HCT116 (cell line): ENCODE measurements at regions not wholly inside any gene's neighbourhood (a gene's known extent, or its start where the extent isn't known, plus 50 kb on each side); places are given as distances from the start of the nearest gene placed in this dataset.

Experiments
- ATAC-seq: fragments of 200-7000 bp; cut with Tn5 transposase; 2 replicates; pipeline ENCODE4 v1.9.1; 2020; ENCODE audit warnings: mild to moderate bottlenecking, moderate library complexity
- BruUV-seq: library from RNA; stranded (reverse); fragments of 400-500 nt; replicated peaks from 2 replicates; lab custom pipeline; 2021; lab: Mats Ljungman, UMichigan
- CTCF ChIA-PET: fragments of 300-600 bp; sonication (Branson Sonifier 250); formaldehyde crosslinking; loops from one replicate; lab custom pipeline; 2021; ENCODE audit warnings: antibody characterized with exemption; lab: Charles Lee
- POLR2A ChIA-PET: fragments of 300-600, 350-600 bp; sonication (Branson Sonifier 250); formaldehyde crosslinking; loops from one replicate; lab custom pipeline; 2021; ENCODE audit warnings: antibody characterized with exemption; lab: Charles Lee
- RAD21 ChIA-PET, 2 experiments: fragments of 300-600 bp; sonication (Branson Sonifier 250); formaldehyde crosslinking; loops; one replicate each; lab custom pipeline; 2023; ENCODE audit warnings: low total read pairs in 2 of 2; ENCODE audit not compliant: uncharacterized antibody in 2 of 2, unreplicated experiment in 2 of 2, low non-redundant PET in 1 of 2; lab: Charles Lee
- DNase-seq: peaks from one replicate; pipeline ENCODE4 v3.0.0-alpha.2; 2010; ENCODE audit warnings: low read depth, low spot score
- H2AFZ ChIP-seq: fragments of 200-600 bp; shearing (Covaris generic), sonication (generic); 2 replicates; pipeline ENCODE4 v1.6.1; 2017; ENCODE audit warnings: low read depth, mixed run types, mixed read lengths, antibody characterized with exemption, low read length; ENCODE audit not compliant: poor library complexity, severe bottlenecking
- H3K27ac ChIP-seq: 2 replicates; pipeline ENCODE4 v1.5.1; 2012; ENCODE audit warnings: low read depth, low read length
- H3K27me3 ChIP-seq: fragments of 200-600 bp; sonication (generic); 2 replicates; pipeline ENCODE4 v1.6.1; 2016; ENCODE audit warnings: mixed run types, low read length, mixed read lengths; ENCODE audit not compliant: insufficient read depth
- H3K36me3 ChIP-seq, 2 experiments: fragments of 200-500 bp in 1 of 2; fragments of 200-600 bp in 1 of 2; sonication (Bioruptor generic) in 1 of 2; sonication (generic) in 1 of 2; 2 replicates each; pipeline versions ENCODE4 v1.5.1 to v1.6.1; 2014 to 2016; ENCODE audit warnings: low read length in 2 of 2, inconsistent platforms in 1 of 2, mixed read lengths in 1 of 2, mixed run types in 1 of 2; ENCODE audit not compliant: insufficient read depth in 2 of 2, control insufficient read depth in 1 of 2
- H3K4me1 ChIP-seq, 2 experiments: fragments of 200-600 bp in 1 of 2; sonication (generic) in 1 of 2; 2 replicates each; pipeline versions ENCODE4 v1.5.1 to v1.6.1; 2012 to 2017; ENCODE audit warnings: low read length in 2 of 2, inconsistent platforms in 1 of 2, mild to moderate bottlenecking in 1 of 2, mixed read lengths in 1 of 2, mixed run types in 1 of 2, moderate library complexity in 1 of 2; ENCODE audit not compliant: insufficient read depth in 2 of 2, control insufficient read depth in 1 of 2
- H3K4me2 ChIP-seq: fragments of 200-600 bp; sonication (generic); 2 replicates; pipeline ENCODE4 v1.6.1; 2017; ENCODE audit warnings: mixed run types, low read length, mixed read lengths
- H3K4me3 ChIP-seq, 2 experiments: fragments of 200-600 bp in 1 of 2; sonication (generic) in 1 of 2; replicated peaks in 1 of 2; 2 replicates each; pipeline ENCODE4 v1.5.1; 2011 to 2016; ENCODE audit warnings: low read length in 2 of 2, control low read depth in 1 of 2, low read depth in 1 of 2, mild to moderate bottlenecking in 1 of 2, mixed read lengths in 1 of 2, mixed run types in 1 of 2
- H3K79me2 ChIP-seq: fragments of 200-600 bp; sonication (generic); 2 replicates; pipeline ENCODE4 v1.6.1; 2017; ENCODE audit warnings: mild to moderate bottlenecking, mixed run types, low read length, moderate library complexity, mixed read lengths; ENCODE audit not compliant: insufficient read depth
- H3K9ac ChIP-seq: fragments of 200-600 bp; sonication (generic); 2 replicates; pipeline ENCODE4 v1.6.1; 2016; ENCODE audit warnings: low read length, mixed read lengths
- H3K9me2 ChIP-seq: fragments of 200-600 bp; sonication (generic), shearing (Covaris generic); 2 replicates; pipeline ENCODE4 v1.6.1; 2017; ENCODE audit warnings: mixed run types, mild to moderate bottlenecking, moderate library complexity; ENCODE audit not compliant: insufficient read depth
- H3K9me3 ChIP-seq, 2 experiments: fragments of 200-500 bp in 1 of 2; fragments of 200-600 bp in 1 of 2; sonication (Bioruptor generic) in 1 of 2; sonication (generic) in 1 of 2; 2 replicates each; pipeline ENCODE4 v1.6.1; 2014 to 2017; ENCODE audit warnings: low read length in 2 of 2, mixed read lengths in 2 of 2, inconsistent platforms in 1 of 2, low read depth in 1 of 2, mild to moderate bottlenecking in 1 of 2, mixed run types in 1 of 2, moderate library complexity in 1 of 2; ENCODE audit not compliant: control insufficient read depth in 1 of 2, insufficient read depth in 1 of 2
- H4K20me1 ChIP-seq: fragments of 200-600 bp; sonication (generic), shearing (Covaris generic); 2 replicates; pipeline ENCODE4 v1.6.1; 2017; ENCODE audit warnings: mixed run types, mild to moderate bottlenecking, moderate library complexity; ENCODE audit not compliant: insufficient read depth
- ATF3 ChIP-seq: IDR thresholded peaks from 2 replicates; pipeline ENCODE4 v1.6.1; 2012
- CBX3 ChIP-seq: IDR thresholded peaks from 2 replicates; pipeline ENCODE4 v1.6.1; 2012; ENCODE audit warnings: low read depth
- CEBPB ChIP-seq: IDR thresholded peaks from 2 replicates; pipeline ENCODE4 v1.6.1; 2012; ENCODE audit warnings: low read depth
- CTCF ChIP-seq, 3 experiments: fragments of 200-600 bp in 1 of 3; sonication (generic) in 1 of 3; IDR thresholded peaks in 2 of 3; conservative IDR thresholded peaks in 1 of 3; 2 replicates each; pipeline ENCODE4 v1.5.1; 2012 to 2017; ENCODE audit warnings: low read depth in 2 of 3, low read length in 2 of 3, antibody characterized with exemption in 1 of 3, borderline replicate concordance in 1 of 3, control low read depth in 1 of 3, mild to moderate bottlenecking in 1 of 3, mixed read lengths in 1 of 3, mixed run types in 1 of 3, moderate library complexity in 1 of 3; ENCODE audit not compliant: insufficient read depth in 1 of 3
- EGR1 ChIP-seq: IDR thresholded peaks from 2 replicates; pipeline ENCODE4 v1.6.1; 2012; ENCODE audit warnings: low read depth
- EZH2phosphoT487 ChIP-seq: fragments of 200-600 bp; IDR thresholded peaks from 2 replicates; pipeline ENCODE4 v1.6.1; 2018; ENCODE audit warnings: antibody characterized with exemption, borderline replicate concordance
- JUND ChIP-seq: IDR thresholded peaks from 2 replicates; pipeline ENCODE4 v1.6.1; 2012
- POLR2A ChIP-seq: IDR thresholded peaks from 2 replicates; pipeline ENCODE4 v1.7.0; 2011; ENCODE audit warnings: borderline replicate concordance; ENCODE audit not compliant: insufficient read depth, insufficient read length; ENCODE audit errors: extremely low read depth
- POLR2AphosphoS5 ChIP-seq: IDR thresholded peaks from 2 replicates; pipeline ENCODE4 v1.6.1; 2011; ENCODE audit warnings: mild to moderate bottlenecking, low read depth, low read length, moderate library complexity
- RAD21 ChIP-seq: IDR thresholded peaks from 2 replicates; pipeline ENCODE4 v1.6.1; 2012; ENCODE audit warnings: low read depth, mild to moderate bottlenecking
- SIN3A ChIP-seq: IDR thresholded peaks from 2 replicates; pipeline ENCODE4 v1.6.1; 2012; ENCODE audit warnings: low read depth
- SRF ChIP-seq: IDR thresholded peaks from 2 replicates; pipeline ENCODE4 v1.6.1; 2012; ENCODE audit warnings: low read depth
- TCF7L2 ChIP-seq: IDR thresholded peaks from 2 replicates; pipeline ENCODE4 v1.7.0; 2011; ENCODE audit warnings: borderline replicate concordance, inconsistent platforms; ENCODE audit not compliant: insufficient read depth, insufficient read length; ENCODE audit errors: extremely low read depth
- YY1 ChIP-seq: IDR thresholded peaks from 2 replicates; pipeline ENCODE4 v1.6.1; 2011; ENCODE audit warnings: low read length, low read depth, moderate library complexity, mild to moderate bottlenecking; ENCODE audit not compliant: insufficient replicate concordance; ENCODE audit errors: extremely low read depth
- ZBTB33 ChIP-seq: IDR thresholded peaks from 2 replicates; pipeline ENCODE4 v1.6.1; 2011; ENCODE audit warnings: mild to moderate bottlenecking, low read length, moderate library complexity; ENCODE audit not compliant: insufficient replicate concordance; ENCODE audit errors: extremely low read depth
- ZFX ChIP-seq: fragments of 450-650 bp; IDR thresholded peaks from 2 replicates; pipeline ENCODE4 v1.6.1; 2017
- ZNF274 ChIP-seq: fragments of 200-500 bp; sonication (Bioruptor generic); IDR thresholded peaks from 2 replicates; pipeline ENCODE4 v1.6.1; 2014; ENCODE audit warnings: mild to moderate bottlenecking, low read depth, low read length, inconsistent platforms
- intact Hi-C: fragments of 100-400 bp; cut with micrococcal nuclease; formaldehyde crosslinking; loops from 2 replicates; pipeline ENCODE4 v1.10.0; 2022

GRCh38 chr5:57940879-57941278 lies 458.3 kb upstream of the ACTBL2 start:
- Histone ChIP-seq H3K9me2 (no peaks in the 10 kb centered on the region), H3K27me3 (no peaks in the 10 kb centered on the region), H4K20me1 (no peaks in the 10 kb centered on the region), H3K27ac (no peak overlapping the region), H3K4me1 (no peaks in the 10 kb centered on the region), H2AFZ (no peak overlapping the region), H3K9me3 (no peaks in the 10 kb centered on the region), H3K36me3 (no peaks in the 10 kb centered on the region), H3K4me2 (no peak overlapping the region), H3K4me3 (no peak overlapping the region), H3K9ac (no peak overlapping the region)
- no TSS peak for BruUV-seq
- RAD21 ChIA-PET: no interaction called here
- POLR2A ChIA-PET: no interaction called here
- ATAC-seq: no peak
- no peak for DNase-seq
- TF ChIP-seq RAD21: no peak
- TF ChIP-seq SIN3A: no peak
- TF ChIP-seq, all 23 proteins: peak for 0
- intact Hi-C loops: no loop called here
- CTCF ChIA-PET: no interaction called here
- no peaks in the 10 kb centered on the region for H3K79me2 ChIP-seq

GRCh38 chr5:57940236-57940635 lies 457.6 kb upstream of the ACTBL2 start:
- Histone ChIP-seq H3K79me2 (no peaks in the 10 kb centered on the region), H3K36me3 (no peaks in the 10 kb centered on the region), H3K9ac (no peak overlapping the region), H3K4me1 (no peaks in the 10 kb centered on the region), H3K9me3 (no peaks in the 10 kb centered on the region), H3K9me2 (no peaks in the 10 kb centered on the region), H4K20me1 (no peaks in the 10 kb centered on the region), H3K4me3 (no peak overlapping the region), H2AFZ (no peak overlapping the region), H3K27me3 (no peaks in the 10 kb centered on the region), H3K4me2 (no peak overlapping the region), H3K27ac (no peak overlapping the region)
- no peak for ATAC-seq
- ChIA-PET RAD21 (no interaction called here), CTCF (no interaction called here), POLR2A (no interaction called here)
- intact Hi-C loops: no loop called here
- DNase-seq: no peak
- no TSS peak for BruUV-seq
- TF ChIP-seq ZBTB33 (no peak), ZNF274 (no peak), CEBPB (no peak), JUND (no peak), CBX3 (no peak), SIN3A (no peak), POLR2A (no peak), POLR2AphosphoS5 (no peak), ATF3 (no peak), TCF7L2 (no peak), SRF (no peak), EGR1 (no peak), EZH2phosphoT487 (no peak), ZFX (no peak), CTCF (IDR thresholded peaks at IDR 0.05 in 2 of 3, conservative IDR thresholded peaks at IDR 0.05 in 1 of 3; ENCODE audit: borderline replicate concordance in 1 of 3, insufficient read depth in 1 of 3, low read depth in 2 of 3, low read length in 2 of 3) (no peak), RAD21 (no peak), YY1 (no peak)
